HepG2 (cell line): ENCODE measurements at regions not wholly inside any gene's neighbourhood (a gene's known extent, or its start where the extent isn't known, plus 50 kb on each side); places are given as distances from the start of the nearest gene placed in this dataset.
A peak's percentile ranks its signal among the peaks of the same experiment; 100 is the strongest.

Source experiments
- ARID2 ChIP-seq: sonication (generic); formaldehyde crosslinking; IDR thresholded peaks from 2 replicates; pipeline ENCODE4 v1.8.1; 2022; ENCODE audit warnings: mild to moderate bottlenecking, missing genetic modification reagents, borderline replicate concordance
- BHLHE40 ChIP-seq: IDR thresholded peaks from 2 replicates; pipeline ENCODE4 v1.6.1; 2011; ENCODE audit warnings: low read length, improper control_type of control experiment
- BRF2 ChIP-seq: sonication (generic); formaldehyde crosslinking; IDR thresholded peaks from 2 replicates; pipeline ENCODE4 v1.8.1; 2022; ENCODE audit warnings: mild to moderate bottlenecking, missing genetic modification reagents
- DRAP1 ChIP-seq: IDR thresholded peaks from 2 replicates; pipeline ENCODE4 v1.6.1; 2016; ENCODE audit warnings: missing genetic modification reagents, missing compliant biosample characterization
- HOXA7 ChIP-seq: sonication (generic); formaldehyde crosslinking; IDR thresholded peaks from 2 replicates; pipeline ENCODE4 v1.8.1; 2022; ENCODE audit warnings: mild to moderate bottlenecking, missing genetic modification reagents, moderate library complexity
- MXD1 ChIP-seq: sonication (generic); formaldehyde crosslinking; IDR thresholded peaks from 2 replicates; pipeline ENCODE4 v1.4.0; 2020; ENCODE audit warnings: mild to moderate bottlenecking, missing genetic modification reagents
- RERE ChIP-seq: IDR thresholded peaks from 2 replicates; pipeline ENCODE4 v1.6.1; 2016; ENCODE audit warnings: low read depth, missing genetic modification reagents, missing compliant biosample characterization
- REXO4 ChIP-seq: sonication (generic); formaldehyde crosslinking; IDR thresholded peaks from 2 replicates; pipeline ENCODE4 v1.8.0; 2022; ENCODE audit warnings: missing genetic modification reagents, mild to moderate bottlenecking, borderline replicate concordance
- RFX1 ChIP-seq: fragments of 450-650 bp; IDR thresholded peaks from 2 replicates; pipeline ENCODE4 v1.6.1; 2017
- STAG1 ChIP-seq: sonication (generic); formaldehyde crosslinking; IDR thresholded peaks from 2 replicates; pipeline ENCODE4 v1.4.0; 2020; ENCODE audit warnings: missing genetic modification reagents
- ZFP41 ChIP-seq: sonication (generic); formaldehyde crosslinking; IDR thresholded peaks from 2 replicates; pipeline ENCODE4 v1.4.0; 2020; ENCODE audit warnings: mild to moderate bottlenecking, missing genetic modification reagents, borderline replicate concordance
- ZNF318 ChIP-seq: sonication (generic); formaldehyde crosslinking; IDR thresholded peaks from 2 replicates; pipeline ENCODE4 v1.4.0; 2020; ENCODE audit warnings: mild to moderate bottlenecking, missing genetic modification reagents
- ZNF343 ChIP-seq: sonication (generic); formaldehyde crosslinking; IDR thresholded peaks from 2 replicates; pipeline ENCODE4 v1.4.0; 2020; ENCODE audit warnings: mild to moderate bottlenecking, missing genetic modification reagents
- ZNF556 ChIP-seq: sonication (generic); formaldehyde crosslinking; IDR thresholded peaks from 2 replicates; pipeline ENCODE4 v1.4.0; 2020; ENCODE audit warnings: mild to moderate bottlenecking, missing genetic modification reagents, borderline replicate concordance
- ZNF709 ChIP-seq: sonication (generic); formaldehyde crosslinking; IDR thresholded peaks from 2 replicates; pipeline ENCODE4 v1.5.0; 2020; ENCODE audit warnings: mild to moderate bottlenecking, missing genetic modification reagents
- ZNF850 ChIP-seq: sonication (generic); formaldehyde crosslinking; conservative IDR thresholded peaks from 2 replicates; pipeline ENCODE4 v1.9.0; 2021; ENCODE audit warnings: mild to moderate bottlenecking, missing genetic modification reagents

GRCh38 chr6:168201383-168201782, 118.2 kb downstream of the DACT2 start (continued):
- TF ChIP-seq ZNF318 (CRISPR knock-in tag) (no peak), ZNF556 (no peak), BHLHE40 (no peak), HOXA7 (CRISPR knock-in tag) (no peak), ZNF343 (no peak), MXD1 (no peak), RFX1 (no peak), BRF2 (CRISPR knock-in tag) (no peak), ARID2 (CRISPR knock-in tag) (no peak), ZNF850 (CRISPR knock-in tag) (0 out of 2 replicates have a peak, but pooled peaks have one; percentile 26), STAG1 (CRISPR knock-in tag) (peak; percentile 95), ZNF709 (CRISPR knock-in tag) (no peak), RERE (no peak), DRAP1 (CRISPR knock-in tag) (no peak), REXO4 (no peak), ZFP41 (no peak)
